ENCODE measurements at regions not wholly inside any gene's neighbourhood (a gene's known extent, or its start where the extent isn't known, plus 50 kb on each side); places are given as distances from the start of the nearest gene placed in this dataset.

DNA sequence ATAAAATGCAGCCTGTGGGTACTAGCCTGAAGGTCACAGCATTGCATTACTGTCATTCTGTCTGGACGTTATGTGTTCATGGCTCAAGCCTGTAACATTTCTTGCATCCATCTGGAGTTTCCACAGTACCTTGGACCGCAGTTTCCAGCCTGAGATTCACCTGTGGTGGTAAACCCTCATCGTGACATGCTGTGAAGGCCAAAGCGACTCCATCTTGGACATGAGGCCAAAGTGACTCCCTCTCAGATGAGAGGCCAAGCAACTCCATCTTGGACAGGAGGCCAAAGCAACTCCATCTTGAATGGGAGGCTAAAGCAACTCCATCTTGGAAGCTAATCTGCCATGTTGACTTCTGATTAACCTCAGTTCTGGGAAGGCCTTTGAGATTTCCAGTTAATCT is 257.7 kb upstream of the MYT1L start:
- no peak for TF ChIP-seq CTCF (IDR thresholded peaks at IDR 0.05)
- no peak for TF ChIP-seq POLR2A (IDR thresholded peaks at IDR 0.05)
